Amygdala (tissue), 56 donors: ENCODE measurements at regions not wholly inside any gene's neighbourhood (a gene's known extent, or its start where the extent isn't known, plus 50 kb on each side); places are given as distances from the start of the nearest gene placed in this dataset.
A peak's percentile ranks its signal among the peaks of the same experiment; 100 is the strongest.

Experiments used
- DNase-seq, 56 donors: peaks; one replicate each; lab custom pipeline; 2025; lab: John Stamatoyannopoulos, UW

DNA sequence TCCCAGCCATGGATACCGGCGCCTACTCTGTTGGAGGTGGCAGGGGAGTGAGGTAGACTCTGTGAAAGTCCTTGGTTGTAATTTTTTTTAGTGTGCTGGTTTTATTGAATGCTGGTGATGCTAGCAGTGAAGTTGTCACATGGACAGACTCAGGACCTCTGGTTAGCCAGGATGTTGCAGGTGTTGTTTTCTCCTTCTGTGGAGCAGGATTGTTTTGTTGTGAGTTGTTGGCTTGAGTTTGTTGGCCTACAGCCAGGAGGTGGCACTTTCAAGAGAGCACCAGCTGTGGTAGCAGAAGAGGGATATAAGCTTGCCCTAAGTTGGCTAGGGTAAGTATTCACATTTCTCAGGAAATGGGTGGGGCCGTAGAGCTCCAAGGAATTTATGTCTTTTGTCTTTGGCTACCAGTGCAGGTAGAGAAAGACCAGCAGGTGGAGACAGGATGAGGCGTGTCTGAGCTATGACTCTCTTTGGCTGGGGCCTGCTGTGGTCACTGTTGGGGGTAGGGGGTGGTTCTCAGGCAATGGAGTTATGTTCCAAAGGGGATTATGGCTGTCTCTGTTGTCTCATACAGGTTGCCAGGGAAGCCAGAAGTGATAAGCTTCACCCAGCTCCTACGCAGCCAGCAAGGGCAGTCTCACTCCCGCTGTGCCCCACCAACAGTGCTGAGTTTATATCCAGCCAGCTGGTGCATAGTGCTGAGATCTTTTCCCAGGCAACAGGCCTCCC, 248.7 kb downstream of the TAF11L14 start:
- no peak for DNase-seq

DNA sequence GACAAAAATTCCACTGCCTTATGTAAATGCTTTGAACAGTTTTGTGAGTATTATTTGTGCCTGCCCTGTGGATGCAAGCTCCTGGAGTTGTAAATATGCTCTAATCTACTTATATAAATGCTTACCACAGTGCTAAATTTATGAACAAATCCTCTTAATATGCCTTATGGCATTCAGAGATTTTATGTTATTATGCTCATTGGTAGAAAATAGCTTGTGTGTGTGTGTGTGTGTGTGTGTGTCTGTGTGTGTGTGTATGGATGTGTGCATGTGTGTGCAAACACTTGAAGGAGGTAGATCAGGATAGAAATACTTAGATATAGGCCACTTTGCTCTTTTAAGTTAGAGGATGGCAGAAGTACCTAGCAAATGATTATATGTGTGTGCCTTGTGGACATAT, 253.9 kb downstream of the TAF11L14 start:
- DNase-seq, result no peak

DNA sequence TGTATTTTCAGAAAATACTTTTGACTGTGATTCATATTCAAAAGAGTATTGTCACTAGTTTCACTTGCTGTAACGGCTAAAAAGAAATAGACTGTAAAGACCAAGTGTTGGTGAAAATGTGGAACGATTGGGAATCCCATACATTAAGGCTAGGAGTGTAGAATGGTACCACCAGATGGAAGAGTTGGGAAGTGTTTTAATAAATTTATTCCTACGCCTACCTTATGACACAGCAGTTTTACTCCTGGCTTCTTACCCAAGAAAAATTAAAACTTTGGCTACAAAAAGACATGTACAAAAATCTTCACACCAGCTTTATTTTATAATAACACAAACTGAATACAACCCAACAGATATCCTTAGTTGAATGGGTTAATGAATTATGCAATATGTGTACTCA, 256.2 kb downstream of the TAF11L14 start:
- DNase-seq, result no peak

DNA sequence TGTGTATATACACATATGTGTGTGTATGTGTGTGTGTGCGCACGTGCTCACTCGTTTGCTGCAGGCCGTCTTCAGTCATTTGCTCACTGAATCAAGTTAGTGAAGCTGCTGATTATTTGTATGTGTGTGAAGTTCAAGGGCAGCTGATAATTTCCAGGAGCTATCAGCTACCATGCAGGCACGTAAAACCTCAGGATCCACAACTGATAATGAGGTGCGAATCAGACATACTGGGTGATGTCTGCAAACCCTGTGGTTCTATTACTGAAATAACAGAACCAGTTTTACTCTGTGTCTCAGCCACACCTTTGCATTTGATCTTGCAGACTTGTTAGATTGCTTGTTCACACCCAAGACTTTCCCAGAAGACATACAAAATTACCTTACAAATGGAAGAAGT, 257.6 kb downstream of the TAF11L14 start:
- DNase-seq, result no peak

DNA sequence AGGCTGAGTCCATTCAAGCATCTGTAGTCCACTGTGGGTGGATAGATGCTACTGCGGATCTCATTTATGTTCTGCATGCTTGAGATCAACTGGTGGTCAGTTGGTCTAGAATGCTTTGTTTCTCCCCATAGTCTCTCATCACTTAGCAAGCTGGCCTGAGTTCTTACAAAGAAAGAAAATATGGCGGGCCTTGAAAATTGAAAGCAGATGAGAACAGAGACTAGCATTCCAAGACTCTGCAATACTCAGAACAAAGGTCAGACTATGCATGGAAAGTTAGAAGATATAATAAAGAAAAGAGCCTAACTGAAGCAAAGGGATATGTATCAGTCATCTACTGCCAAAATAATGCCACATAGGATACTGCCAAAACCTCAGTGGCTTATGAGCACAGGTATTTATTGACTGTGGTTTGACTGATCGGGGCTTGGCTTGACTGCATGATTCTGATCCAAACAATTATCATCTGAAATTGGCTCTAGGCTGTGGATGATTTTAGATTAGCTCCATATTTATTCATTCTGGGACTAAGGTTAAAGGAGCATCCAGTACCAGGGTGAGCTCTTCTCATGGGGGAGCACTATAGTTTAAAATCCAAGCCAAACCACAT, 258.9 kb downstream of the TAF11L14 start:
- no peak for DNase-seq

DNA sequence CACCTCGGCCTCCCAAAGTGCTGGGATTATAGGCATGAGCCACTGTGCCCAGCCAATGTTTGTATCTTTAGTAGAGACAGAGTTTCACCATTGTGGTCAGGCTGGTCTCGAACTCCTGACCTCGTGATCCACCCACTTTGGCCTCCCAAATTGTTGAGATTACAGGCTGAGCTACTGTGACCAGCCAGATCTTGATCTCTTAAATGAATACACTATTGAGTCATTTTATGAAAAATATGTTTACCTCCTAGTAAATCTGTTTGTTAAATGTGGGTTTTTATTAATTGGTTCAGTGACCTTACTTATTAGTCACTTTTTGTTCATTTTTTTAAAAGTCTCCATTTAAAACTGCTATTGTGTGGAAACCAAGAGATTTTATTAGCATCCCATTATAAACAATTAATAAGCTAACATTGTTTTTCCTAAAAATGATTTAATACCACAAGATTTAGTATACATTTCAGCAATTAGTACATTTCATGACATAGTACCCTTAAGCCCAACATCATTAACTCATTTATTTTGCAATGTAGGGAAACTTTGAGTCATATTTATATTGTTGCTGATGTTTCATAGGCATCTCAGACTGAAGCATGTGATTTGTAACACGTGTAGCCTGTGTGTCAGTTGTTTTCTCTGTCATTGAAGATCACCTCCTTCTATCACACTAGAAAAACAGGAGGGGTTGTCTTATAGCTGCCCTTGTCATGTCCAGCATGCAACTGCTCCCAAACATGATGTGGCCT, 261.2 kb downstream of the TAF11L14 start:
- DNase-seq, result no peak

DNA sequence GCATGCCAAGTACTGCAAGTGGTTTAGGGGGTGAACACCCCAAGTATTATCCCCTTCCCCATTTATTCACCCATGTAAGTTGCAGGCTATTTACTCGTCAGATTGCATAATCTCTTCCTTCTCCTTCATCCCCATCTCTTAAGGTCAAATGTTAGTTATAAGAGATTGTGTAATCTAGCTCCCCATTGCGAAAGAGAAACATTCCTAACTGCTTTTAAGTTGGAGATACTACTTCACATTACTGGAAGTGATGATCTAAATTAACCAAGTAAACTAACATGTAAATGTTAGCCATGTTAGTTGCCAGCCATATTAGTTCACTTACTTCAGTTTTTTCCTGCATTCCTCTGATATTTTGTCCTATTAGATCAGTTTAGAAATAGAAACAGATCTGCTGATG, 262.3 kb downstream of the TAF11L14 start:
- no peak for DNase-seq

DNA sequence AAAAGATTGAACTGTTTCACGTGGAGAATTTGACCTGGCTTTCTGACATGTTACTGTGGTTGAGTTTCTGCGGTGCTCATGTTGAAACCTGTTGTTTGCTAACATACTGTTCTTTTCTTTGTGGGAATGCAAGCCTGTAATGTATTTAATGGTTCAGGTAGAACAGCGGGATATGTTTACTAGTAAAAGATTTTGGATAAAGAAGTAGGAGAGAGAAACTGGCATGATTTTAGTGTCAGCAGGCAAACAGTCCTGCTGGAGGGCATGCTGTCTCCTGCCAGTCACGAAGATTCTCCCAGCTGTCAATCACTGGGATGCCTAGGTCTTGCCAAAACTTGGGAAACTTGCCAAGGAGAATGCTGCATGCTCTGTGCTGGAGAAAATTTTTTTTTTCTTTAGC, 263.5 kb downstream of the TAF11L14 start:
- DNase-seq, result no peak

DNA sequence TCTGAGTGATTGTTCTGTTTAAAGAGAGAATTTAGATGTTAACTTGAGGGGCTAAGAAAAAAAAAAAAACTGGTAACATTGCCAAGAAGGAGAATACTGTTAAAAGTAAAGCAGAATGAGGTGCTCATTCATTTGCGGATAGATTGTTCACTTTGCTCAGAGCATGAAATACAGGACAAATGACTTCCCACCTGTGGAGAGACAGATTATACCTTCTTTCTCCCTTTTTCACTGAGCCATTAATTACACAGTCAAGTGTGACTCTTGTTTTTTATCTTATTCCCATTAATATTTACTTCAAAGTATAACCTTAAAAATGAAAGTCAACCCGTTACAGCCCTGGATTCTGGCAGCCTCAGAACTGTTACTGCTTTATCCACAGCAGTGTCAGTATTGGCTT, 264.5 kb downstream of the TAF11L14 start:
- DNase-seq, result no peak

DNA sequence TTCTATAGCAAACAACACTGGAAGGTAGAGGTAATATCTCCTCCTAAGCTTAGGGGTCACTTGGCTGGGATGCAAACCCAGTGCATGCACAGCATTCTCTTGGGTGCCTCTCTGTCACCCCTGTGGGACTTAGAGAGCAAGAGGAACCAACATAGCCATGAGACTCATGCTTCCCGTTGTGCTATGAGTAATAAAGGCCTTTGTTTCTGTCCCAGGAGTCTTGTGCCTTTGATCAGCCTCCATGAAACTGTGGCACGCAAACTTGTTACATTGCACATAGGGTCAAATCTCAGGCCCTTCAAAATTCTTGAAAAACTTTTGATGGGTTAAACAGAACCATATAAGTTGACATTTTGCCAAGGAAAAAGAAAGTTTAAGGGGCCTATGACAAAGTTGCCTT, 272.8 kb downstream of the TAF11L14 start:
- no peak for DNase-seq

DNA sequence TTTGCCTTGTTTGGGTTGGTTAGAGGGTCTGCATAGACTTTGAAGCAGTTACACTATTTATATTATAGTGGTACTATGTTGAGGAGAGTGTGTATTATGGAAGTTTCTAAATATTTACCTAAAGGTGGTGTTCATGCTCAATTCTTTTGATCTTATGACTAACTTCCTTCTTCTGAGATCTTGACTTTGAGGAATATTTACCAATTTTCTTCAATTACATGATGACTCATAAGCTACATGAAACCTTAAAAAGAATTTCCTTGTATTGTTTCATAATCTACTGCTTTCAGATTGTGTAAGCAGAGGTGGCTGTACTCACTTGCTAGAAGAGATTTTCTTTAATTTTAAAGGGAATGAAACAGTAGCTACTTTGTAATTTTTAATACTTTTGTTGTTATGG, 276.1 kb downstream of the TAF11L14 start:
- no peak for DNase-seq

DNA sequence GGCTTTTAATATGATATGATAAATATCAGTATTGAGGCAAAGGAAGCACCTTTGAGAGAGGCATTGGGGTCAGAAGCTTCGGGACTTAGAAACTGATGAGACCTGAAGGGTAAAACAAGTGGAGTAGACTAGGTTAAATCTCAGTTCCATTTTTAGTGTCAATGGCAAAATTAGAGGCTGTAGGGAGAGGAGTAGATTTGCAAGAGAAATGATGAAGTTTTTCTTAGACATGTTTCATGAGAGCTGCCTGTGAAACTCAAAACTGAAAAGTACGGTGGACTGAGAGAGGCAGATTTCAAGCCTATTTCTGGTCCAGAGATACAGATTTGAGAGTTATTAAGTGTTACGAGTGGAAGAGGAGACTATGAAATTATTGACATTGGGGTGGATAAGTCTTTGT, 278.5 kb downstream of the TAF11L14 start:
- no peak for DNase-seq

DNA sequence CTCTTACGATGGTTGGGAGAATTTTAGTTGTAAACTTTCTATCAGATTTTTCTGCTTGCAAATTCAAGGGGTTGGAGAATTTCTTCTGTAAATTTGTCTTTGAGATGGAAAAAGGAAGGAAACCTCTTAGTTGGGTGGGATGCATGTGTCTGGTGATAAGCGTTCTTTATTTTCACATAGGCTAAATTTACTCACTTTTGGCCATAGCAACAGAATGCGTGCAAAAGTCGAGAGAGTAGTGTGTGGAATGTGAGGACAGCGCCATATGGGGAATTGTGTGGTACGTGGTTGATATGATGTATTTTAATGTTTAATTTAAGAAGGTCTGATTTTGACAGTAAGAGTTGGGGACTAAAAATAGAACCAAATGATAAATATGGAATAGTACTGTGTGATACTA, 282.2 kb downstream of the TAF11L14 start:
- DNase-seq, result peak in 1 of 56 donors; percentile 2

DNA sequence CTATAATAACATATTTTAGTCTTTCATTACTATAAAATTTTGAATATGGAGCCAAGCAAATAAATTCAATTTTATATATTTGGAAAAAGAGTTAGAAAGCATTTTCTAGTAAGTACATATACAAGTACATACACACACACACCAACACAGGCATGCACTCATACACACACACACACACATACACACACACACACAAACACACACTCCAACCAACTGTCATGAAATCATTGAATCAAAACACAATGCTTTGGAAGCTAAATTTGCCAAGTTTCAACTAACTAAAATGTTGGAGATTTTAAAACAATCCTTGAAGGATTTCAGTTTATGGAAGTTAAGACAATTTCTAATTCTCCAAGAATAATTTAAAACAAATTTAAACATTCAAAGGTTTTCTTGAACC, 283.2 kb downstream of the TAF11L14 start:
- no peak for DNase-seq

DNA sequence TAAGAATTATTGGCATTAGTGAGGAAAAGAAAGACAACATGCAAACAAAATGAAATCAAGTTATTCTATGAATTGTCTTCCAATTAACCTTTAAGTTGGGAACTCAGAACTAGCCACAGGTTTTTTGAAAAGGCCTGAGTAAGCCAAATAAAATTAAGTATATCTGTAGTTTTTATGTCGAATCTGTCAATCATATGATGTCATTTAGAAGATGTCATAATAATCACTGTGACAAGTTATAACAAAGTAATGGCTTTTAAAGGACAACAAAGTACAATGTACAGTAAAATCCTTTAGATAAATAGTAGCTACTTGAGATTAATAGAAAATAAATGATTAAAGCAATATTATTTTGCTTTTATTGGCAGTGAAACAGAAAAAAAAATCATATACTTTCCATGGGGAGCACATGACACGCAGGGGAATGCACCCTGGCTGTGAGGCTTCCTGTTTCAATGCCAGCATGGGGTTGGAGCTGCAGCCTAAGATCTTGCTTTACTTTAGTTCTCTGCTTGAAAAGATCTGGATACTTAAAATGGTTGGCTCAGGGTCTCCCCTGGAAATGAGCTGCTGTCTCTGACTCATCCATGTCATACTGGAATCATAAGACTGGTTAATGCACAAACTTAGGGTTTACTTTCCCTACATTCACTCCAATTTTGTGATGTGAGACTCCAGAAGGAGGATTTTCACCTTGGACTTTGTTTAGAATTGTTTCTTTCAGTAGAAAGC, 284.3 kb downstream of the TAF11L14 start:
- DNase-seq, result no peak

DNA sequence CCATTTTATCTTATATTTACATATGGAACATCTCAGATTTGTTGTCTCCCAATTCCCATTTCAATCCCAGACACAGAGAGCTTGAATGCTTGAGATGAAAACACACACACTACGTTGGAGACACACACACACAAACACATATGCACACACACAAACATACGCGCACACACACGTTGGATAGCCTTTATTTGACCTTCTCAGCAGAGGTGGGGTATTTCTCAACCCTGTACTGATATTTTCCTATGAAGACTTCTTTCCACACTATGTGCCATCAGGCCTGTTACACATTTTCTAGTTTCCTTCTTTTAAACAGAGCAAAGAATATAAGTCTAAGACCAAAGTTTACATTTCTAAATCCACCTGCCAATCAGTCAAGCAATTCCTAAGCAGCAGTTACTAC, 291.0 kb downstream of the TAF11L14 start:
- no peak for DNase-seq

DNA sequence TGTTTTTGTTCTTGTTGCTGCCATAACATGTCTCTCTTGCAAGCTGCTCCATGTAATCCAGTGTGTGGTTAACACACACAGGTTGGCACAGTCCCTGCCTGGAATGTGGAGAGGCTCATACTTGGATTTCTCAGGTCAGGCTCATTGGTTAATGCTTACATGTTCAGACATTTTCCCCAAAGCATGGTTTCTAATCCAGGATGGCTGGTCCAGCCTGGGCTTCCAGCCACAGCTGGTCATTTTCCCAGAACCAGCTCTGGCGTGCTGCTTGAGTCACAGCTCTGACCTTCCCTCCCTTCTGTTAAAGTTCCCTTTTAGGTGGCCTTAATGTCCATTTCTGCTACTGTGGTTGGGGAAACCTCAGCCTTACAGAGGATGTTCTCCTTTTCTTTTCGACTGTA, 294.3 kb downstream of the TAF11L14 start:
- DNase-seq, result peak in 20 of 56 donors; percentile 3 to 27 (median 12)

DNA sequence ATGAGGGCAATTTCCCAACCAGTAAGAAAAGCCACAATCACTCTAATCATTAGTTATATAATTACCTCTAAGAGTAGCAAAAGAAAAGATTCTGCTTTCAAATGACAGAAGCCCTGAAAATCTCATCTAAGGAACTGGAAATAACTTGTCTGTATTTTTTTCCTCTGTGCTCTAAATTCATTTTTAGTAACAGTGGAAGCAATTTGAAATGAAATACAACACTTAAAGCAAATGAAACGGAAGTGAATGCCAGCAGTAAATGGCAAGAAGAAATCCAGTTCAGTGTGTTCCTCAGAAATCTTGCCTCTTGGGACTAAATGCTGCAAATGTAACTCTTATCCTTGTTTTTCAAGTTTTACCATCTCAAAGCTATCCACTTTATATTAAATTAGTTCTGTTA, 294.9 kb downstream of the TAF11L14 start:
- DNase-seq, result no peak

DNA sequence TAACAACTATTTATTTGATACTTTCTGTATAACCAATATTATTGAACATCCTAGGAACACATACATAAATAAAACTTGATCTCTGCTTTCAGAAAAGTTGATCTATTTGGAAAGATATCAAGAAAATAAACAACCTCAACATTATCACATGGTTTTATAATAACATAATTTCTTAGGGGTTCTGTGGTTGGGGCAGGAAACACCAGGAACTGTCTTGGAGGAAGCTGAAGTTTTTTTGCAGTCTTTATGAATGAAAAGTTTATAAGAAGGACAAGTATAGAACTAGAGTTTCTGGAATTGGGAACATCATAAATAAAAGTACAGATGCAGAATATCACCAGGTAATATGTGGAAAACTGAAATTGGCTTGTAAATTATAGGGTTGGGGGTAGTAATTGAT, 296.1 kb downstream of the TAF11L14 start:
- DNase-seq, result no peak

DNA sequence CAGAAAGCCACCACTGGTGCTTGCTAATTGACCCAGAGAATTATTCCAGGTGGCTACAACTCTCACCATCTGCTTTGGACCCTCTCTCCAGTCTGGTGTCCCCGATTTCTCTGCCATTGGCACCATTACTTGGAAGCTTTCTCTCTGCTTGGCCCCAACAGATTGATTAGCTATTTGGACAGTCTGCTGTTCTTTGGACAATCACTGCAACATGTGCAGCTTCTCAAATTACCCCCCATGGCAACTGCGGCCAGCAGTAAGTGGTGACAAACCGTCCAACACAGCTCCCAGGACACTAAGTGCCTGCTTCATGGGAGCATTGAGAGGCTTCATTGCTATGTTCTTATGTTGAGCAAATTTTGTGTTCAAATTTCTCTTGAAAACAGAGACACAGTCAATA, 309.8 kb downstream of the TAF11L14 start:
- DNase-seq, result no peak

DNA sequence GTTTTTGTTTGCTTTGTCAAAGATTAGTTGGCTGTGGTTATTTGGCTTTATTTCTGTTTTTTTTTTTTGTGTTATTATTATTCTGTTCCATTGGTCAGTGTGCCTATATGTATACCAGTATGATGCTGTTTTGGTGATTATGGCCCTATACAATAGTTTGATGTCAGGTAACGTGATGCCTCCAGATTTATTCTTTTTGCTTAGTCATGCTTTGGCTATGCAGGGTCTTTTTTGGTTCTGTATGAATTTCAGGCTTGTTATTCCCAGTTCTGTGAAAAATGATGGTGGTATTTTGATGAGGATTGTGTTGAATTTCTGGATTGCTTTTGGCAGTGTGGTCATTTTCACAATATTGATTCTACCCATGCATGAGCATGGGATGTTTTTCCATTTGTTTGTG, 312.8 kb downstream of the TAF11L14 start:
- DNase-seq, result no peak
